ENCODE measurements at regions not wholly inside any gene's neighbourhood (a gene's known extent, or its start where the extent isn't known, plus 50 kb on each side); places are given as distances from the start of the nearest gene placed in this dataset.

GRCh38 chr6:24031496-24031895 lies 94.5 kb upstream of the NRSN1 start:
- no peak for DNase-seq
- Histone ChIP-seq H3K4me1 (no peaks in the 10 kb centered on the region), H3K27me3 (no peaks in the 10 kb centered on the region), H3K27ac (no peak overlapping the region), H3K9me3 (no peaks in the 10 kb centered on the region), H3K4me3 (no peak overlapping the region), H3K36me3 (no peaks in the 10 kb centered on the region)
- ATAC-seq = no peak
- intact Hi-C loops (cut with DNase I) = no loop called here
- TF ChIP-seq CTCF (IDR thresholded peaks at IDR 0.05) = no peak

GRCh38 chr6:24032896-24033688 lies 92.9 kb upstream of the NRSN1 start:
- no peak for DNase-seq
- intact Hi-C loops (cut with DNase I) = no loop called here
- no peak for TF ChIP-seq CTCF (IDR thresholded peaks at IDR 0.05)
- no peaks in the 10 kb centered on the region for H3K27me3 ChIP-seq
- peaks cover 1% of the 10 kb centered on the region for H3K9me3 ChIP-seq
- no peak overlapping the region for H3K27ac ChIP-seq
- no peaks in the 10 kb centered on the region for H3K4me1 ChIP-seq
- H3K36me3 ChIP-seq = no peaks in the 10 kb centered on the region
- peak; percentile 56 for ATAC-seq
- no peak overlapping the region for H3K4me3 ChIP-seq

DNA sequence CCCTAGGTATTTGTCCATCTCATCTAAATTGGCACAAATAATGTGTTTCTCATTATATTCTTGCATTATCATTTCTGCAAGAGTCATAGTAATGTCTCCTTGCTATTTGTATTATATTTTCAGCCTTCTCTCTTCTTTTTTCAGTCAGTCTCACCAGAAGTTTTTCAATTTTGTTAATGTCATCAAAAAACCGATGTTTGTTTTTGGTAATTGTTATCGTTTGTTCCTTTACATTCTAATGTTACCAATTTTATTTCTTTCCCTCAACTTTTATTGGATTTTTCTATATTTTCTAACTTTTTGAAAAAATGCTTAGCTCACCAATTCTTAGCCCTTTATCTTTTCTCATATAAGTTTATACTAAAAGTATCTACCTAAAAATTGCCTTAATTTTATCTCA lies 82.2 kb upstream of the NRSN1 start:
- Histone ChIP-seq H3K4me1 (no peaks in the 10 kb centered on the region), H3K27me3 (no peaks in the 10 kb centered on the region), H3K9me3 (peaks cover 4% of the 10 kb centered on the region), H3K4me3 (no peak overlapping the region), H3K27ac (no peak overlapping the region), H3K36me3 (no peaks in the 10 kb centered on the region)
- DNase-seq = no peak
- no peak for TF ChIP-seq CTCF (IDR thresholded peaks at IDR 0.05)
- intact Hi-C loops (cut with DNase I) = no loop called here
- no peak for ATAC-seq

GRCh38 chr6:24051942-24052589 lies 73.9 kb upstream of the NRSN1 start:
- Histone ChIP-seq H3K4me1 (no peaks in the 10 kb centered on the region), H3K27me3 (no peaks in the 10 kb centered on the region), H3K9me3 (no peaks in the 10 kb centered on the region), H3K27ac (no peak overlapping the region), H3K4me3 (no peak overlapping the region), H3K36me3 (no peaks in the 10 kb centered on the region)
- intact Hi-C loops (cut with DNase I) = no loop called here
- DNase-seq = no peak
- ATAC-seq = no peak
- no peak for TF ChIP-seq CTCF (IDR thresholded peaks at IDR 0.05)

DNA sequence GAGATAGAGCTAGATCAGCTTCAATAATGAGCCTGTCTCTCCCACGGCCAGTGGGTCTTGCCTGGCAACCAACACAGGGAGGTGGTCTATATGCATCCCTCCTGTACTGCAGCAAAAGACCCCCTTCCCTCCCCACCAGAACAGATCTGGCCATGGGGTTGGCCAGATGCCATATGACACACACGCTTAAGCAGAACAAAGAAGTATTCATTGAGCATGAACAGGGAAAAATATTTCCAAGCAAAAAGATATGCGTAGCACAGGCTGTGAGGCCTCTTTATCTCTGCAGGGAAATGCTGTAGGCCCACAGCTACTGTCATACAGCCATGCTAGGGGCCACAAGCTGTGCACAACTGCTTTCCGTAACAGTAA lies 73.4 kb upstream of the NRSN1 start:
- H3K27me3 ChIP-seq = no peaks in the 10 kb centered on the region
- ATAC-seq = peak; percentile 16
- intact Hi-C loops (cut with DNase I) = no loop called here

More for the DNA sequence above, 73.4 kb upstream of the NRSN1 start:
- H3K4me1 ChIP-seq = no peaks in the 10 kb centered on the region
- TF ChIP-seq CTCF (IDR thresholded peaks at IDR 0.05) = no peak
- H3K36me3 ChIP-seq = no peaks in the 10 kb centered on the region
- no peak overlapping the region for H3K4me3 ChIP-seq
- H3K27ac ChIP-seq = no peak overlapping the region
- DNase-seq = no peak
- H3K9me3 ChIP-seq = no peaks in the 10 kb centered on the region
